HG02759 (cell line): ENCODE measurements at regions not wholly inside any gene's neighbourhood (a gene's known extent, or its start where the extent isn't known, plus 50 kb on each side); places are given as distances from the start of the nearest gene placed in this dataset.
"Not testable (repeated sequence)": the region's sequence is repeated elsewhere in the genome, so short reads cannot be mapped to it uniquely, and the experiment has no call there.

Source experiments
- ATAC-seq: cut with Tn5 transposase; IDR thresholded peaks from one replicate; pipeline ENCODE4 v1.9.1; 2021; ENCODE audit warnings: mild to moderate bottlenecking, moderate library complexity; ENCODE audit not compliant: unreplicated experiment

DNA sequence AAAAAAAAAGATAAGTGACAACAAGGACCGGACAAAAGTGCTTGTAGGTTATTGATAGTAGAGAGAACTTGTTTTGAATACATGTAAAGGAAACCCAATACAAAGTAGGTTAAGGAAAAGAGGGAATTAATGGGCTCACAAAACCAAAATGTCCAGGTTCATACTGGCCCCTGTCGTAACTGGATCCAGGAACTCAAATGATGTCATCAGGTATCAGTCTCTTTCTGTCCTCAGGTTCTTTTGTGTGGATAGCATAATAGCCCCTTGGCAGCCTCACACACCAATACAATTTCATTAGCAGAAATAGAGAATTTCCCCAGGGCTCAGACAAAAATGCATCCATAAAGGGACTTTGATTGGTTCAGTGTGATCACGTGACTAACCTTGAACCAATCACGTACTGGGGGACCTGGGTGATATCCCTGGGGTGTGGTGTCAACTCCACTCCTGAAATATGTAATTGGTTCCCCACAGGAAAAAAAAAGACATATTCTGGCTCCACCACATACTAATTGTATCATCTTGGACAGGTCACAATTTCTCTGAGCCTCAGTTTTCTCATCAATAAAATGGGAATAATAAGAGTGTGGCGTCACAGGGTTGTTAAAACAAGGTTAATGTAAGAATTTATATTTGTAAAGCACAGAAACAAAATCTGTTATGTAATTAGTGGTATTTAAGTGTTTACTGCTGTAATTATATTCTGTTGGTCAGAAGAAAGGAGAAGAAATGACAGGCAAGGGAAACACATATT lies 174.8 kb downstream of the PDGFRA start:
- ATAC-seq: no peak

GRCh38 chr4:54409270-54409817 lies 180.3 kb downstream of the PDGFRA start:
- not testable (repeated sequence) for ATAC-seq

GRCh38 chr4:54414545-54414944 lies 185.5 kb downstream of the PDGFRA start:
- no peak for ATAC-seq

DNA sequence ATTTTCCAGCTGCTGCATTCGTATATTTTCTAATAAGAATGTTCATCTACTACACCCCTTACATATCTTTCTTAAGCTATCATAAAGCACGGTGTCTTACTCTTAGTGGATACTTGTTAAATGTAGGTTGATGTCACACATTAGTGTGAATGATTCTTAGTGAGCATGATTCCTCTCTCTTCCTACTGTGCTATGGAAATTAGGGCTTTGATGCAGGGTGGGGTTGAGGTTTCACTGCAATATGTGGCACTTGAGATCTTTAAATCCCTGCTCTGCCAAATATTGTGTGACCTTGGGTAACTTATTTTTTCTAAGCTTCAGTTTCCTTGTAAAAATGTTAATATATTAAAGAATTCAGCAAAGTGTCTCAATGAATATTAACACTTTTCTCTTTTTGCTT lies 188.4 kb downstream of the PDGFRA start:
- no peak for ATAC-seq

DNA sequence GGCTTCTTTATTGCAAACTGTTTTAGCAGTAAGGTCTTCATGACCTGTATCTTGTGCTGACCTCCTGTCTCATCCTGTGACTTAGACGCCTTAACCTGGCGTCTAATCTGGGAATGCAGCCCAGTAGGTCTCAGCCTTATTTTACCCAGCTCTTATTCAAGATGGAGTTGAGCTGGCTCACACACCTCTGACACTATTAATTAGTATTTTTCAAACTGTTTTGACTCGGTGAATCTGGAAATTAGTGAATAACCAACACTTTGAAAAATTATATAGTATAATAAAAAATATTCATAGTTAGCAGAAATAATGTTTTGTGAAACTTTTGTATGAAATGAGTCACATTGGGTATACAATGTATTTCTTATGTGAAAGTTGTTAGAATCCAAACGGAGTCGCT lies 189.4 kb downstream of the PDGFRA start:
- ATAC-seq: no peak

DNA sequence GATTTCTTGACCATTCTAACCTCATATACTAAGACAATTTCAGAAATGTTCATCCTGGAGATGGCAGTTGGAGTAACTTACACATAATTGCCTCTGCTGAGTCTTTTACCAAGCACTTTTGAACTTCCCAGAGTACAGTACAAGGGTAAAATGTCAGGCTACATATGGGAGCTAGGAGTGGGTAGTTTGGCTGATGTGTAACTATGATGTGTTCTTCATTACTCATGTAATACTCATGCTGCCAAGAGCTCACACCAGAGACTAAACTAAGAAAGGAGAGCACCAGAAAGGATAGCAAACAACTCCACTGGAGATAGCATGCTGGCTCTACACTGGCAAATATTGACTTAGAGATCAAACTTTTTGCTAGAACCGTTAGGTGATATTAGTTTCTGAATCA lies 194.0 kb downstream of the PDGFRA start:
- no peak for ATAC-seq

DNA sequence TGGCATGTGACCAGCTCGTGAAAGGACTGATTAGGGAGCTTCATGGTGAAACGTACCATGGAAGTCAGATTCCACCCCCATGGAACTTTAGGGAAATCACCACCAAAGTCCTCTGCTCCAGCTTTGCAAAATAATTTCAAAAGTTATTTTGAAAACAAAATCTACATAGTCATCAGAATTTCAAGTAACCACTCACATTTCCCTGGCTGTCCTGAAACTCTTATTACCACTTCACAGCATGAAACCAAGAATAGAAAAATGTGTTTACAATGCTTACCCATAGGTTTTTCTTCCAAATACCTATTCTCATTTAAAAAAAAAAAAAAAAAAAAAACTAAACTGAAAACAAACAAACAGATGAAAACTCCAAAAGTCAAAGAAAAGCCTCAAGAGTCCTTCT lies 198.7 kb downstream of the PDGFRA start:
- ATAC-seq: no peak

- no peak for ATAC-seq
Observed at GRCh38 chr4:54428940-54429339, 199.8 kb downstream of the PDGFRA start.

DNA sequence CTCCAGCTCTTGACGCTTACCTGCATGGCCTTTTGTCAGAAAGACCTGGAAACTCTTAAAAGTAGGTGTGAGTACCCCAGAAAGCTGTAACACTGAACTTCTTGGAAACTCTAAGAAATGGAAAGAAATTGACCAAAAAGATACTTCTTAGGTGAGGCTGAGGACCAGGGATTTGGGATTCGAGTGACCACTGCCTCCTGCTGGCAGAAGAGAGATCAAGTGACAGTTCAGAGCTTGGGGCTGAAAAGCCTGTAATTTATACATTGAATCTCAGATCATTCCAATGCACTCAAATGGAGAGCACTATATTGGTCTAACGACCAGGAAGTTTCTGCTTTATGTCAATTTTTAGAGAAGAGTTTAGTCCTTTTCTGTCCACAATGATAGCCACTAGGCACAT lies 204.6 kb downstream of the PDGFRA start:
- ATAC-seq: no peak

DNA sequence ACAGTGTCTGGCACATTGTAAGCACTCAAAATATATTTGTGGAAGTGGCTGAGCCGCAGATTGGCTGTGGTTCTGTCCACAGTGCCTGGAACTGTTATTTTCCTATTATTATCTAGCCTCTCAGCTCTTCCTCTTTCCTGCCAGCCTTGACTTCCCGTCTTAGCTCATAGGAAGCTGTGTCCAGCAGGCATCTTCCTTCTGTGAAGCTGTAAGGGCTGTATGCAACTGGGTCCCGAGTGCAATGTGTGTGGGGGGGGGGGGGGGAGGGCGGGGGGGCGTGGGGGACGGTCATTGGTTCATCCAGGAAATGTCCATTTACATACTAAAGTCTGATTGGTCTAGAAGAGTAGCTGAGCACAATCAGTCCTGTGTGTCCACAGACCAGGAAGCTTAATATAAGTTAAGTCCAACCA lies 210.7 kb downstream of the PDGFRA start:
- ATAC-seq: peak; percentile 44

DNA sequence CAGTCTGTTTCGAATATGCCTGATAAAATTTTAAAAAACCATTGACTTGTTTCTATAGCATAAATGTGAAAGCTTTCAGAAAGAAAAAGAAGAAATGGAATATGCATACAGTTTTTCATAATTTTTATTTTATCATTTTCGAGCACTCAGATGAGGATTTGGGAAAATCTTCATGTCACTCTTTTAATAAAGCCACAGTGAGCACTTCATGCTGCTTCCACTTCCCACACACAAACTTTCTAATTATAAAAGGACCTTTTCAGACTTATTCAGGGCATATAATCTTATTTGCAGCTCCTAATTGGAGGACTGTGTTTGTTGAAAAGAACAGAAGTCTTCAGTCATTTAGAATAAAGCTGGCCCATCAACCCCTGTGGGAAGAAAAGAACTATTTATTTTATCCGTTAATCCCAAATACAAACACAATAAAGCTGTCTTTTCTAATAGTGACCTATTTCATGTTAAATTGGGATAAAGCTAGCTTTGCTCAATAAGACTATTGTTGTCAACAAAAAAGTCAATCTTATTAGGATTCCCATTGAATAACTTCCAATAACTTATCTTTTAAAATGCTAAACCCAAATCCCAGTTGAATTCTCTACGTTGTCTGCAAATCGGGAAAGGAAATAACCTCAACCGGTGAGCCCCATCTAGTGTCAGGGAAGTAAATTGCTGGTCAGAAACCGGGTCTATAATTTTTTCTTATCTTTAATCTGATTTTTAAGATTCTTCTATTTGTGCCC lies 211.5 kb downstream of the PDGFRA start:
- no peak for ATAC-seq

DNA sequence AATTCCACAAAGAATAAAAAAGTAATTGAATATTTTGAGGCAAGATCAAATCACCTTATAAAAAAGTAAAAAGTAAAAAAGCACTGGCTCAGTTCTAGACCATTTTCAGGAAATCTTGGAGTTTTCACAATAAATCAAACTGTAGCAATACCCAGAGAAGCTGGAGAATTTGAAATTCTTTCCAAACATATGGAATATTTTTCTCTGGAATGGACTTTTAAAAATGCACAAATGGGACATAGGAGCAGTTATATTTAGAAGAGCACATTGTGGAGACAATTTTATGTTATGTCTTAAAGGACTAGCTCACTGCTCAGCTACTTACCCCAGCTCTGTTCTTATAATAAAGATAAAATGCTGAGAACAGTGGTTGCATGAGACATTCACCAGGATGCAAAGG lies 211.9 kb upstream of the KIT start:
- ATAC-seq: no peak

GRCh38 chr4:54446581-54446980 lies 211.2 kb upstream of the KIT start:
- ATAC-seq: no peak

GRCh38 chr4:54447304-54447703 lies 210.5 kb upstream of the KIT start:
- no peak for ATAC-seq

DNA sequence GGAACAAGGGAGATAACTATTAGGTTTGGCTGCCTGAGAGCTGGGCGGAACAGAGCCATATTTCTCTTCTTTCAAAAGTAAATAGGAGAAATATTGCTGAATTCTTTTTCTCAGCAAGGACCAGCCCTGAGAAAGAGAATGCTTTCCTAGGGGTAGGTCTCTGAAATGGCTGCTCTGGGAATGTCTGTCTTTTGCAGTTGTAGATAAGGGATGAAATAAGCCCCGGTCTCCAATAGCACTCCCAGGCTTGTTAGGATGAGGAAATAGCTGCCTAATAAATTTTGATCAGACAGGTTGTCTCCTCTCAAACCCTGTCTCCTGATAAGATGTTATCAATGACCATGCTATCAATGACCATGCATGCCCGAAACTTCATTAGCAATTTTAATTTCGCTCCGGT lies 207.8 kb upstream of the KIT start:
- no peak for ATAC-seq

DNA sequence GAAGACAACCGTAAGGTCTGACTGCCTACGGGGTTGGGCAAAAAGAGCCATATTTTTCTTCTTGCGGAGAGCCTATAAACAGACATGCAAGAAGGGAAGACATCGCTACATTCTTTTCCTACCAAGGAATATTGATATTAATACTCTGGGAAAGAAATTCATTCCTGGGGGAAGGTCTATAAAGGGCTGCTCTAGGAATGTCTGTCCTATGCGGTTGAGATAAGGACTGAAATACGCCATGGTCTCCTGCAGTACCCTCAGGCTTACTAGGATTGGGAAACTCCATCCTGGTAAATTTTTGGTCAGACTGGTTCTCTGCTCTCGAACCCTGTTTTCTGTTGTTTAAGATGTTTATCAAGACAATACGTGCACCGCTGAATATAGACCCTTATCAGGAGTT lies 190.8 kb upstream of the KIT start:
- not testable (repeated sequence) for ATAC-seq

DNA sequence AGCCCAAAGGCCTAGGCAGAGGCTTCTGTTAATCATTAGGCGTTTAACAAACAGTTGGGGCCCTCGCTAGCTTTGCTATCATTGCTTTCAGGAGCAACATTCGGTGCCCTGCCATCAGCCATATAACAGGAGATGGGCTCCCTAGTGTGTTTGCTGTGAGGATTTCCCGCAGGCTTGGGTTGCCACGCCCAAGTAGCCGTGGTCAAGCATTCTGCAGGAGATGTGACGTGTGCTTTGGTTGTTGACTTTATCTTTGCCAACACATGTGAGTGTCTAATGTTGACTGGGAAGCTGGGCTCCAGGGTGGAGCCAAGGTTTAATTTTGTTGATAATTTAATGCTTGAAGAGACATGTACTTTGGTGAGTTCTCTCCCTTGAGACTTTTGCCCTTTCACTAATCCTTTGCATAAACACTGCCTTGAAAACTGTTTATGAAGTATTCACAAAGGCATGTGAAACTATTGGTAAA lies 184.6 kb upstream of the KIT start:
- ATAC-seq: no peak

GRCh38 chr4:54473798-54474197 lies 184.0 kb upstream of the KIT start:
- no peak for ATAC-seq

DNA sequence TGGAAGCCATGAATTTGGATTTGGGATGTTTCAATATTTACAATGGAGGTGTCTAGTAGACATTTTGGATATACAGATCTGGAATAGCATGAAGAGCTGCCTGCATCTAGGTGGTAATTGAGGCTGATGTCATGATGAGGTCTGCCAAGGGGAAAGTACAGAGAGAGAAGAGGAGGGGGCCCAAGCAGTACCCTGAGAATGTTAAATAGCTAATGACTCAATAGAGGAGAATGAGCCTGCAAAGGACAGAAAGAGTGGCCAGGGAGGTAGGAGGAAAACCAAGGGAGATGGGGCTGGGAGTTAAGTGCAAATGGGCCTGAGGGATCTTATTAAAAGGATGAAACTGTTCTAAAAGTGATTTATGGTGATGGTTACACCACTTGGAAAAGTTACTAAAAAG lies 182.2 kb upstream of the KIT start:
- ATAC-seq: no peak

GRCh38 chr4:54482529-54483200 lies 175.1 kb upstream of the KIT start:
- ATAC-seq: no peak

DNA sequence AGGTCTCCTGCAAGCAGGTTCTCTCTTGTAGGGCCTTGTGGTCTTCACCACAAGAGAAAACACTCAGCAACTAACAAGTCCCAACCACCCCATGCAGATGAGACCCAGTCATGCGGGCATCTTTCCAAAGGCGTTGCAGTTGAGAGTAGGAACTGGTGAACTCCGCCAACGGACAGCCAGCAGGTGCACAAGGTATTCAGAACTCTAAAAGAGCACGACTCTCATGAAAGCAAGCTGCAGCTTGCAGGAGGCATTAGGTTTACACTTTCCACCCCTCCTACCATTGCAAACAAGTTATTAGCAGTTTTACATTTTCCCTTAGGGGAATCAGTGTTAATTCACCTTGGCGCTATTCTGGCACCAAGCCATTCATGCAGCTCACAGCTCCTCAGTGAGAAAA lies 173.4 kb upstream of the KIT start:
- no peak for ATAC-seq

DNA sequence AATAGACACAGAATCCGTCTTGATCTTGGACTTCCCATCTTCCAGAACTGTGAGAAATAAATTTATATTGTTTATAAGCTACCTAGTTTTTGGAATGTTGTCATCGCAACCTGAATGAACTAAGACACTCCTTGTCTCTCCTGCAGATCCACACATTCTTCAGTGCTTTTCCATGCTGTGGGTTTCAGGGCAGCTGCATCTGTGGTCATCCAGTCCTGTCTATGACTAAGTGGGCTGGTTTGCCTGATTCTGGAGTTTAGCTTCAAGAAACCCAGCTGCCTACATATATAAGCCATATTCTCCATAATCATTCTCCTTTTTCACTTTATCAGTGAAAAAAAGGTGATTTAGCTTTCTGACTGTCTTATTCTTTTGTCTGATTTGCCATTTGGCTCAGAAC lies 170.3 kb upstream of the KIT start:
- no peak for ATAC-seq
